Glutamatergic neuron (in vitro differentiated cells): ENCODE measurements at regions not wholly inside any gene's neighbourhood (a gene's known extent, or its start where the extent isn't known, plus 50 kb on each side); places are given as distances from the start of the nearest gene placed in this dataset.

ENCODE experiments used
- DNase-seq: peaks from one replicate; pipeline ENCODE4 v3.0.0; 2022
- H3K27ac Mint-ChIP-seq: one replicate; pipeline ENCODE4 v1.8.0; 2020; ENCODE audit warnings: mild to moderate bottlenecking, mixed read lengths, inconsistent platforms; ENCODE audit not compliant: unreplicated experiment
- H3K27me3 Mint-ChIP-seq: one replicate; pipeline ENCODE4 v1.8.0; 2020; ENCODE audit warnings: mild to moderate bottlenecking, moderate library complexity, mixed read lengths, inconsistent platforms; ENCODE audit not compliant: unreplicated experiment
- H3K36me3 Mint-ChIP-seq: one replicate; pipeline ENCODE4 v1.8.0; 2020; ENCODE audit warnings: mild to moderate bottlenecking, mixed read lengths, inconsistent platforms; ENCODE audit not compliant: unreplicated experiment
- H3K4me1 Mint-ChIP-seq: one replicate; pipeline ENCODE4 v1.8.0; 2020; ENCODE audit warnings: mild to moderate bottlenecking, low read depth, mixed read lengths, inconsistent platforms; ENCODE audit not compliant: unreplicated experiment
- H3K4me3 Mint-ChIP-seq: one replicate; pipeline ENCODE4 v1.8.0; 2020; ENCODE audit warnings: mild to moderate bottlenecking, mixed read lengths, inconsistent platforms; ENCODE audit not compliant: unreplicated experiment
- H3K9me3 Mint-ChIP-seq: one replicate; pipeline ENCODE4 v1.8.0; 2020; ENCODE audit warnings: mild to moderate bottlenecking, moderate library complexity, mixed read lengths, inconsistent platforms; ENCODE audit not compliant: unreplicated experiment
- TF ChIP-seq, protein P1 (sequence below): fragments of 200-600 bp; sonication (generic); IDR thresholded peaks from one replicate; pipeline ENCODE4 v1.5.0; 2021; ENCODE audit not compliant: partially characterized antibody, unreplicated experiment

GRCh38 chr16:35532576-35532975 is 2073.2 kb downstream of the TP53TG3F start:
- H3K4me1 Mint-ChIP-seq, result no peaks in the 10 kb centered on the region
- peaks cover 18% of the 10 kb centered on the region for H3K9me3 Mint-ChIP-seq
- H3K36me3 Mint-ChIP-seq, result peaks cover 5% of the 10 kb centered on the region
- H3K4me3 Mint-ChIP-seq, result no peak overlapping the region
- TF ChIP-seq, protein P1, sequence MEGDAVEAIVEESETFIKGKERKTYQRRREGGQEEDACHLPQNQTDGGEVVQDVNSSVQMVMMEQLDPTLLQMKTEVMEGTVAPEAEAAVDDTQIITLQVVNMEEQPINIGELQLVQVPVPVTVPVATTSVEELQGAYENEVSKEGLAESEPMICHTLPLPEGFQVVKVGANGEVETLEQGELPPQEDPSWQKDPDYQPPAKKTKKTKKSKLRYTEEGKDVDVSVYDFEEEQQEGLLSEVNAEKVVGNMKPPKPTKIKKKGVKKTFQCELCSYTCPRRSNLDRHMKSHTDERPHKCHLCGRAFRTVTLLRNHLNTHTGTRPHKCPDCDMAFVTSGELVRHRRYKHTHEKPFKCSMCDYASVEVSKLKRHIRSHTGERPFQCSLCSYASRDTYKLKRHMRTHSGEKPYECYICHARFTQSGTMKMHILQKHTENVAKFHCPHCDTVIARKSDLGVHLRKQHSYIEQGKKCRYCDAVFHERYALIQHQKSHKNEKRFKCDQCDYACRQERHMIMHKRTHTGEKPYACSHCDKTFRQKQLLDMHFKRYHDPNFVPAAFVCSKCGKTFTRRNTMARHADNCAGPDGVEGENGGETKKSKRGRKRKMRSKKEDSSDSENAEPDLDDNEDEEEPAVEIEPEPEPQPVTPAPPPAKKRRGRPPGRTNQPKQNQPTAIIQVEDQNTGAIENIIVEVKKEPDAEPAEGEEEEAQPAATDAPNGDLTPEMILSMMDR, result no peak
- H3K27ac Mint-ChIP-seq, result no peak overlapping the region
- H3K27me3 Mint-ChIP-seq, result peaks cover 3% of the 10 kb centered on the region
- no peak for DNase-seq

DNA sequence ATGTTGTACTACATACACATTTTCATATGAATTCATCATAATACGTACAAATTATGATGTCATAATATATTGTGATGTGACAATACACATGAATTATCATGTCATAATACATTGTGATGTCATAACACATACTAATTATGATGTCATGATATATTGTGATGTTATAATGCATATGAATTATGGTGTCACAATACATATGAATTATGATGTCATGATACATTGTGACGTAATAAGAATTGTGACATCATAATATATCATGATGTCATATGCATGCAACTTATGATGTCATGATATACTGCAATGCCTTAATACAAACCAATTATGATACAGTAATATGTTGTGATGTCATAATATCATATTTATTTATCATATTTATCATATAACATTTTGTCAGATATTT is 2074.3 kb downstream of the TP53TG3F start:
- TF ChIP-seq, protein P1, result no peak
- Mint-ChIP-seq H3K4me1 (no peaks in the 10 kb centered on the region), H3K9me3 (peaks cover 16% of the 10 kb centered on the region), H3K27me3 (peaks cover 3% of the 10 kb centered on the region), H3K4me3 (no peak overlapping the region), H3K36me3 (peaks cover 5% of the 10 kb centered on the region), H3K27ac (no peak overlapping the region)
- no peak for DNase-seq

GRCh38 chr16:35543486-35543885 is 2084.1 kb downstream of the TP53TG3F start:
- H3K9me3 Mint-ChIP-seq, result peaks cover 12% of the 10 kb centered on the region
- TF ChIP-seq, protein P1, result no peak
- peaks cover 4% of the 10 kb centered on the region for H3K36me3 Mint-ChIP-seq
- H3K27me3 Mint-ChIP-seq, result no peaks in the 10 kb centered on the region
- H3K4me1 Mint-ChIP-seq, result no peaks in the 10 kb centered on the region
- DNase-seq, result no peak
- no peak overlapping the region for H3K4me3 Mint-ChIP-seq
- H3K27ac Mint-ChIP-seq, result no peak overlapping the region

DNA sequence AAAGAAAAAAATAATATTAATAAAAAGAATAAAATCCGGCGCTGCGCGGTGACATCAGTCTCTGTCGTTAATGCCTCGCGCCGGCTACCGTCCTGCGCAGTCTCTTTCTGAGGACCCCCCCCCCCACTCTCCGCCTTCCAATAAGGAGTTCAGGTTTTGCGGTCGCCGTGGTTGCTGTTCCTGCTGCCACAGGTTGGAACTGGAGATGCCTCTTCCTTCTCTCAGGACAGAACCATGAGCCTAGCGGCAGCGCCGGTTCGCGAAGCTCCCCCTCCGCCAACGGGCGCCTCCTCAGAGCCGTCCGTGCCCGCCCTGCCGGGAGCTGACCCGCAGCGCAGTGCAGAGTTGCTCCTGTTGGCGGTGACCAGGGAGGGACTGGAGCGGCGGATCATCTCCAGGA is 2093.4 kb downstream of the TP53TG3F start:
- Mint-ChIP-seq H3K9me3 (peaks cover 10% of the 10 kb centered on the region), H3K27me3 (no peaks in the 10 kb centered on the region), H3K4me1 (no peaks in the 10 kb centered on the region), H3K36me3 (no peaks in the 10 kb centered on the region), H3K27ac (no peak overlapping the region), H3K4me3 (no peak overlapping the region)
- DNase-seq, result no peak
- TF ChIP-seq, protein P1, result no peak

DNA sequence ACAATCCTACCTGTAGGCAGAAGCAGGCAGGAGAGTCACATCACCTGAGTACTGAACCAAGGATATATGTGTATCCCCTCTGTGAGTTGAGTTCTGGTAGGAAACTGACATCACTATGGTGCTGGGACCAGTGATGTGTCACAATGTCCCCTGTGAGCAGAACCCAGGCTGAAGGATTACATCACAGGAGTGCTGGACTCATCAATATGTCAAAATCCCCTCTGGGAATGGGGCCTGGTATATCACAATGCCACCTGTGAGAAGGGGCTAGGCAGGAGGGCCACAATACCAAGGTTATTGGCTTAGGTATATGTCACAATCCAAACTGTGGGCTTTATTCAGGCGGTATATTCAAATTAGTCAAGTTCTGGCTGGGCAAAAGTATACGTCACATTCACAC is 2098.3 kb downstream of the TP53TG3F start:
- Mint-ChIP-seq H3K27ac (no peak overlapping the region), H3K36me3 (peaks cover 9% of the 10 kb centered on the region), H3K4me3 (no peak overlapping the region), H3K4me1 (no peaks in the 10 kb centered on the region), H3K9me3 (peaks cover 15% of the 10 kb centered on the region), H3K27me3 (no peaks in the 10 kb centered on the region)
- DNase-seq, result no peak
- TF ChIP-seq, protein P1, result no peak
